Caki2 (cell line): ENCODE measurements at regions not wholly inside any gene's neighbourhood (a gene's known extent, or its start where the extent isn't known, plus 50 kb on each side); places are given as distances from the start of the nearest gene placed in this dataset.
A peak's percentile ranks its signal among the peaks of the same experiment; 100 is the strongest.

ENCODE experiments used
- DNase-seq: peaks from one replicate; pipeline ENCODE4 v3.0.0-alpha.2; 2015; ENCODE audit warnings: low read depth
- in situ Hi-C: cut with HindIII; loops from 2 replicates; pipeline ENCODE4 v1.10.0; 2016; ENCODE audit warnings: low sequenced_read_pairs, low pct_unique_long_range_greater_than_20kb, mixed read lengths

- in situ Hi-C loops = no loop called here
- no peak for DNase-seq
Observed at GRCh38 chr2:19519045-19519444, 160.6 kb upstream of the OSR1 start.

GRCh38 chr2:19507137-19507536 is 148.7 kb upstream of the OSR1 start:
- in situ Hi-C loops = no loop called here
- no peak for DNase-seq

GRCh38 chr2:19505199-19506136 is 147.0 kb upstream of the OSR1 start:
- in situ Hi-C loops = no loop called here
- DNase-seq = peak; percentile 77

- peak; percentile 92 for DNase-seq
- in situ Hi-C loops = no loop called here
Observed at GRCh38 chr2:19504400-19505198, 146.2 kb upstream of the OSR1 start.

- no peak for DNase-seq
- in situ Hi-C loops = no loop called here
Observed at GRCh38 chr2:19503915-19504314, 145.5 kb upstream of the OSR1 start.

GRCh38 chr2:19503406-19503805 is 145.0 kb upstream of the OSR1 start:
- in situ Hi-C loops = no loop called here
- no peak for DNase-seq

GRCh38 chr2:19500126-19500525 is 141.7 kb upstream of the OSR1 start:
- in situ Hi-C loops = no loop called here

GRCh38 chr2:19496646-19497045 is 138.2 kb upstream of the OSR1 start:
- in situ Hi-C loops = no loop called here
- DNase-seq = no peak

More at GRCh38 chr2:19500126-19500525, 141.7 kb upstream of the OSR1 start:
- DNase-seq = no peak

GRCh38 chr2:19494241-19494640 is 135.8 kb upstream of the OSR1 start:
- in situ Hi-C loops = no loop called here
- DNase-seq = no peak

- no peak for DNase-seq
- in situ Hi-C loops = no loop called here
Observed at GRCh38 chr2:19491796-19492195, 133.4 kb upstream of the OSR1 start.

- in situ Hi-C loops = no loop called here
- DNase-seq = no peak
Observed at GRCh38 chr2:19490846-19491435, 132.5 kb upstream of the OSR1 start.

- peak; percentile 47 for DNase-seq
- in situ Hi-C loops = no loop called here
Observed at GRCh38 chr2:19488009-19488691, 129.7 kb upstream of the OSR1 start.

GRCh38 chr2:19484736-19485135 is 126.3 kb upstream of the OSR1 start:
- no peak for DNase-seq
- in situ Hi-C loops = no loop called here

- in situ Hi-C loops = no loop called here
- DNase-seq = no peak
Observed at GRCh38 chr2:19480673-19481072, 122.2 kb upstream of the OSR1 start.

- no peak for DNase-seq
- in situ Hi-C loops = no loop called here
Observed at GRCh38 chr2:19479666-19480065, 121.2 kb upstream of the OSR1 start.

GRCh38 chr2:19478409-19478808 is 120.0 kb upstream of the OSR1 start:
- no peak for DNase-seq
- in situ Hi-C loops = no loop called here

- no peak for DNase-seq
- in situ Hi-C loops = no loop called here
Observed at GRCh38 chr2:19476327-19476726, 117.9 kb upstream of the OSR1 start.

- DNase-seq = no peak
Observed at GRCh38 chr2:19474128-19474527, 115.7 kb upstream of the OSR1 start.

More at GRCh38 chr2:19474128-19474527, 115.7 kb upstream of the OSR1 start:
- in situ Hi-C loops = no loop called here
